NCI-H510A treated with DMSO at 0.1 percent for 48 hours (cell line): ENCODE measurements at regions not wholly inside any gene's neighbourhood (a gene's known extent, or its start where the extent isn't known, plus 50 kb on each side); places are given as distances from the start of the nearest gene placed in this dataset.
"Not testable (repeated sequence)": the region's sequence is repeated elsewhere in the genome, so short reads cannot be mapped to it uniquely, and the experiment has no call there.

Source experiments
- DNase-seq: peaks from one replicate; lab custom pipeline; 2025; lab: John Stamatoyannopoulos, UW

- DNase-seq: no peak
These were observed 134.7 kb upstream of the FOXP2 start for GRCh38 chr7:114279901-114280300.

GRCh38 chr7:114273218-114273617 lies 141.4 kb upstream of the FOXP2 start:
- DNase-seq: no peak

GRCh38 chr7:114269714-114270113 lies 144.9 kb upstream of the FOXP2 start:
- peak; percentile 8 for DNase-seq

- DNase-seq: not testable (repeated sequence)
These were observed 147.1 kb upstream of the FOXP2 start for GRCh38 chr7:114267550-114267949.

- no peak for DNase-seq
These were observed 150.6 kb upstream of the FOXP2 start for GRCh38 chr7:114264023-114264422.

GRCh38 chr7:114263219-114263618 lies 151.4 kb upstream of the FOXP2 start:
- DNase-seq: no peak

- DNase-seq: no peak
These were observed 159.2 kb upstream of the FOXP2 start for GRCh38 chr7:114255404-114255841.

- DNase-seq: no peak
These were observed 171.0 kb upstream of the FOXP2 start for GRCh38 chr7:114243646-114244045.

- DNase-seq: no peak
These were observed 171.6 kb upstream of the FOXP2 start for GRCh38 chr7:114242992-114243507.

GRCh38 chr7:114229246-114229645 lies 185.4 kb upstream of the FOXP2 start:
- DNase-seq: no peak

- DNase-seq: no peak
These were observed 188.8 kb upstream of the FOXP2 start for GRCh38 chr7:114225784-114226183.

- DNase-seq: no peak
These were observed 196.3 kb upstream of the FOXP2 start for GRCh38 chr7:114218283-114218682.

GRCh38 chr7:114217026-114217806 lies 197.4 kb upstream of the FOXP2 start:
- no peak for DNase-seq

GRCh38 chr7:114214466-114214865 lies 200.1 kb upstream of the FOXP2 start:
- DNase-seq: no peak

- peak; percentile 26 for DNase-seq
These were observed 201.7 kb upstream of the FOXP2 start for GRCh38 chr7:114212721-114213429.

GRCh38 chr7:114209968-114210367 lies 204.6 kb upstream of the FOXP2 start:
- DNase-seq: no peak

GRCh38 chr7:114206688-114207087 lies 207.9 kb upstream of the FOXP2 start:
- DNase-seq: no peak

GRCh38 chr7:114196517-114196916 lies 218.1 kb upstream of the FOXP2 start:
- no peak for DNase-seq

- no peak for DNase-seq
These were observed 224.2 kb upstream of the FOXP2 start for GRCh38 chr7:114190387-114190786.

- no peak for DNase-seq
These were observed 231.1 kb upstream of the FOXP2 start for GRCh38 chr7:114183311-114184088.

- DNase-seq: no peak
These were observed 231.8 kb upstream of the FOXP2 start for GRCh38 chr7:114182837-114183236.

- no peak for DNase-seq
These were observed 233.3 kb upstream of the FOXP2 start for GRCh38 chr7:114181280-114181679.
